ENCODE measurements at regions not wholly inside any gene's neighbourhood (a gene's known extent, or its start where the extent isn't known, plus 50 kb on each side); places are given as distances from the start of the nearest gene placed in this dataset.

GRCh38 chr10:129325893-129326292 is 141.1 kb upstream of the MGMT start:
- DNase-seq = no peak

- no peak for DNase-seq
Observed at GRCh38 chr10:129328546-129328945, 138.5 kb upstream of the MGMT start.

GRCh38 chr10:129329385-129330055 is 137.5 kb upstream of the MGMT start:
- no peak for DNase-seq

- no peak for DNase-seq
Observed at GRCh38 chr10:129330211-129330610, 136.8 kb upstream of the MGMT start.

GRCh38 chr10:129331207-129331838 is 135.7 kb upstream of the MGMT start:
- no peak for DNase-seq

- DNase-seq = no peak
Observed at GRCh38 chr10:129331839-129332220, 135.2 kb upstream of the MGMT start.

GRCh38 chr10:129332476-129332875 is 134.6 kb upstream of the MGMT start:
- DNase-seq = no peak

GRCh38 chr10:129333706-129334105 is 133.3 kb upstream of the MGMT start:
- DNase-seq = no peak

- DNase-seq = no peak
Observed at GRCh38 chr10:129334266-129334665, 132.8 kb upstream of the MGMT start.

GRCh38 chr10:129335396-129335795 is 131.6 kb upstream of the MGMT start:
- DNase-seq = no peak

- no peak for DNase-seq
Observed at GRCh38 chr10:129335942-129336341, 131.1 kb upstream of the MGMT start.

GRCh38 chr10:129339191-129339590 is 127.8 kb upstream of the MGMT start:
- no peak for DNase-seq

- no peak for DNase-seq
Observed at GRCh38 chr10:129339841-129340240, 127.2 kb upstream of the MGMT start.

GRCh38 chr10:129341087-129341486 is 126.0 kb upstream of the MGMT start:
- no peak for DNase-seq

GRCh38 chr10:129342385-129342784 is 124.7 kb upstream of the MGMT start:
- no peak for DNase-seq

GRCh38 chr10:129343141-129343540 is 123.9 kb upstream of the MGMT start:
- no peak for DNase-seq

GRCh38 chr10:129344103-129344502 is 122.9 kb upstream of the MGMT start:
- DNase-seq = no peak

- no peak for DNase-seq
Observed at GRCh38 chr10:129344731-129345355, 122.2 kb upstream of the MGMT start.

- DNase-seq = no peak
Observed at GRCh38 chr10:129345763-129346162, 121.3 kb upstream of the MGMT start.

GRCh38 chr10:129350690-129351089 is 116.4 kb upstream of the MGMT start:
- DNase-seq = no peak

GRCh38 chr10:129353101-129353500 is 113.9 kb upstream of the MGMT start:
- DNase-seq = no peak

- DNase-seq = no peak
Observed at GRCh38 chr10:129360046-129360445, 107.0 kb upstream of the MGMT start.

GRCh38 chr10:129361676-129362376 is 105.2 kb upstream of the MGMT start:
- no peak for DNase-seq

- DNase-seq = no peak
Observed at GRCh38 chr10:129364949-129365348, 102.1 kb upstream of the MGMT start.
